AG08396 (cell line): ENCODE measurements at regions not wholly inside any gene's neighbourhood (a gene's known extent, or its start where the extent isn't known, plus 50 kb on each side); places are given as distances from the start of the nearest gene placed in this dataset.
"Not testable (repeated sequence)": the region's sequence is repeated elsewhere in the genome, so short reads cannot be mapped to it uniquely, and the experiment has no call there.

Experiments used
- DNase-seq: peaks from one replicate; pipeline ENCODE4 v3.0.0; 2012; ENCODE audit warnings: low spot score, mixed read lengths

DNA sequence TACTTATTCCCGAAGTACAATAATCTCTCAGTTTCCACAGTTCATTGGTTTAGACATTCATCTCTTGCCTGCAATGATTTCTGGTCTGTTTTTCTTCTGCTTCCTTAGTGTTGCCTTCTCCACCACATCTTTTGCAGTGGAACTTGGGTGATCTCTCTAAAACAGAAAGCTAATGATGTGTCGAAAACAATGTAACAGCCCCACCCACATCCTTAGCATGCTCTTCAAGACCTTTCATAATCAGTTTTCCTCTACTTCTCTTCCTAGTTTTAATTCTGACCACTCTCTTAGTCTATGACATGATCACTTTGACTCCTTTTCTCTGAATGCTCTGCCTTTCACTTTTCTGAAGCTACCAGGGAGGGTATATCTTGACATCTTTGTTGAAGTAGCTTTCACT, 1007.9 kb upstream of the CITED2 start:
- DNase-seq = no peak

DNA sequence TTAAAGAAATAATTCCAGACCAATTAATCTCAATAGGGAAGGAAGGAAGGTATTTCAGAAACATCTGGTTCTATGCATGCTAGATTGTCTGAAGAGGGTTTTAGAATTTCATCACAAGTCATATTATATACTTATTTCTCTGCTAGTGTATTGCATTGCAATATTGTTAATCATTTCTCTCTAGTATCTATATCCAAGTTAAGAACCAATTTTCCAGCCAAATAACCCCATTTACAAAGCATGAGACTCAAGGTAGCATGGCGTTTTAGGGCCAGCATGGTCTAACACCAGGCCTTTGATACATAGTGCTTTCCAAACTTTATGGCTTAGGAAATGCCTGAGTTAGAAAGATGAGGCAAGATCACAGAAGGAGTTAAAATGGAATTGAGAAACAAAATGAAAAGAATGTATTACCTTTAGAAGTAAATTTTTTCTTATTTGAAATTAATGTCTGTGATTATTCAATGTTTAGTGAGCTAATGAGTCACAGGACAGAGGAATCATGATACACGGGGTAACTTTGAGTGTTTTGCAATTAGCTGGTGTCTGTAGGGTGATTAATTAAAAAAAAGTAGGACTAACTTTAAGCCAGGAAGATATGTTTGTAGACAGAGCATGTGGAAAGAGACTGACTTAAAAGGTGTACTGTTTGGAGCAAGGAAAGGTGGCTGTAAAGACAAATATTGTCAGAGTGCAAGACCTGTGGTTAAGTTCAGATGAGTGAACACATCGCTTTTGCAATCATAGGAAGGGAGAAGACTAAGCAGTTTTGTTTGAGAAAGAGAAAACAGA, 1006.2 kb upstream of the CITED2 start:
- DNase-seq = no peak

DNA sequence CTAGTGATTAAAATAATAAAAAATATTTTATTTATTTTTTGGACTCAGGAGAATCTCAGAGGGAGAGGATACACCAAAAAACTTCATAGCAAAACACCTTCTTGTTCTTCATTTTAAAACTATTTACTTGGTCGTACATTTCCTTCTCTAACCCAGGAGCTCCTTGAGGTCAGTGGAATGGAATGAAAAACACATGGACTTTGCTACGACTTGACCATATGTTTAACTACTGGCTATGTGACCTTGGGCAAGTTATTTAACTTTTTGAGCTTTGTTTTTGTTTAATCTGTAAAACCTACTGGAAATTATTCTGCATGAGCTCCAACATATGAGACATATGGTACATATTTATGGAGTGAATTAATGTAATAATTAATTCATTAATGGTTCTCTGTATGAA, 1005.5 kb upstream of the CITED2 start:
- DNase-seq = peak; percentile 42

DNA sequence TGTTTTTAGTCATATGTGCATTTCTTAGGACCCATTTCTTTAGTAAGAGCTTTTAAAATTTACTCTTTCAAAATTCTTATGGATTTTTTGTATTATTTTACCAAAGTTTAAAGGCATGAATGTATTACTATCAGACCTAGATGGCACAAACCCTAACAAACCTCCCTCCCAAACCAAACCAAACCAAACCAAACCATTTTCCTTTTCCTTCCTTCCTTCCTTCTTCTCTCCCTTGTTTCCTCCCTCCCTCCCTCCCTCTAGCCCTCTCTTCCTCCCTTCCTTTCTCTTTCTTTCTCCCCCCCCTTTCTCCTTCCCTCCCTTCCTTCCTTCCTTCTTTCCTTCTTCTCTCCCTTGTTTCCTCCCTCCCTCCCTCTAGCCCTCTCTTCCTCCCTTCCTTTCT, 1001.8 kb upstream of the CITED2 start:
- no peak for DNase-seq

DNA sequence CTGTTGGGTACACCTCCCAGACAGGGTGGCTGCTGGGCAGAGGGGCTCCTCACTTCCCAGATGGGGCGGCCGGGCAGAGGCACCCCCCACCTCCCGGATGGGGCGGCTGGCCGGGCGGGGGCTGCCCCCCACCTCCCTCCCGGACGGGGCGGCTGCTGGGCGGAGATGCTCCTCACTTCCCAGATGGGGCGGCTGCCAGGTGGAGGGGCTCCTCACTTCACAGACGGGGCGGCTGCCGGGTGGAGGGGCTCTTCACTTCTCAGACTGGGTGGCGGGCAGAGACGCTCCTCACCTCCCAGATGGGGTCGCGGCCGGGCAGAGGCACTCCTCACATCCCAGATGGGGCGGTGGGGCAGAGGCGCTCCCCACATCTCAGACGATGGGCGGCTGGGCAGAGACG, 999.3 kb upstream of the CITED2 start:
- DNase-seq = not testable (repeated sequence)

DNA sequence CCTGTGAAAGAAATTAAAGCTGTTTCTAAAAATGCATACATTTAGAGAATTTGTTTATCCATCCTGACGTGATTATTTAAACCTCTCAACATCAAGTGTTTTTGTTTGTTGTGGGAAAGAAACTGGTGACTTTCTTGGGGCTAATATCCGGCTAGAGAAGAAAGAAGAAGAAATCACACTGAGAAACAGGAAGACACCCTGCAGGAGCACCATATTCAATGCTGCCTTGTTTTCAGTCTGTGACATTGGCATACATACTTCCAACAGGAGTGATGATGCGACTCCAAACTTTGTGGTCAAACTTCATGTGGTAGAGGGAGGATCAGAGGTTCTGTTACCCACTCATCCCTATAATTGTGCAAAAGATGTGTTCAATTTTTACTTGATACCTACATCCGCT, 997.6 kb upstream of the CITED2 start:
- DNase-seq = no peak

DNA sequence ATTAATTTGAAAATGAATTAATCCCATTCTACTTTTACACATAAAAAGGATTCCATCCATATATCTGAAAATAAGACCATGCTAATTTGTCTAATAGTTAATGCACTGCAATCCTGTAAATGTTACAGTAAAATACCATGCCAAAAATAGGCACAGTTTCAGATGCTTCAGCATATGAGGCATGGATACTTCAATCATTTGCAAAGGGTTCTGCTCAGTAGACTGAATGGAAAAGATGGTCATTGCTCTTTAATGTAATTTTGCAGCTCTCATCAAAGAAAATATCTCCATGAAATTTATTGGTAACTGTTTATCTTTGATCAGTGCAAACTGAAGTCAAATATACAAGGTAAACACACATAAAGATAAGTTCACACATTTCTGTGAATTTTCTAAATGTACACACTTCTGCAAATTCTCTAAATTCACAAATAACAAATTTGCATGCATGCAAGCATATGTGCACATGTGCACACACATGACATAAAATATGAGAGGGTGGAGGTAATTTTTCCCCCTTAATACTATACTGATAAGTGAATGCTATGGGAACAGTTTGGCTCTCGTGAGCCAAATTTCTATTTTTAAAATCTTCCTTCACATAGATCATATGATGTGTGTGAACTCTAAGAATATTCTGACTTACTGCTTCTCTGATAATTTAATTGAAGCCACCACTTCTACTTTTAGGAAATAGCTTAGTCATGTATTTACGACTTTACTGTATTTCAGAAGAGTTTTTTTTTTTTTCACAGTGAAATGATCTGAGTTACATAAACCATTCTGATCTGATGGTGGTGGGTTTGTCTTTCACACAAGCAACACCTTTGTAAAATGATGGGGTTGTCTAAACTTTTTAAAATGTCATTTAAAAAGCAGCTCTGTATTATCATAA, 996.8 kb upstream of the CITED2 start:
- no peak for DNase-seq

DNA sequence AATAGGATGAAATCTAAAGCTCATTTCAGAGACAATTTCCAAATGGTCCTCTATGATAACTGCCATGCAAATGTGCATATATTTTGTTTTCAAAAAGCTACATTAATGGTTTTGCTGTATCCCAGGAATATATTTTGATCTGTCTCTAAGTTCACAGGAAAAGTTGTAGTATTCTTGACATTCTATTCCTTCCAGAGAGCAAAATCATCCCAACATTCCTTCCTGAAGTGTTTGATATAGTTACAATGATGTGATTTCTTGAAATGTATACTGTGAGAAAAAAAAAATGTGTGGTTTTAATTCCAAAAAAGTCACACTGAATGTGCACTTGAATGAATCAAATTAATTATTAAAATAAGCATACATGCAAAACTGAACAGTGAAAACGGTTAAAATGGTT, 996.0 kb upstream of the CITED2 start:
- no peak for DNase-seq

DNA sequence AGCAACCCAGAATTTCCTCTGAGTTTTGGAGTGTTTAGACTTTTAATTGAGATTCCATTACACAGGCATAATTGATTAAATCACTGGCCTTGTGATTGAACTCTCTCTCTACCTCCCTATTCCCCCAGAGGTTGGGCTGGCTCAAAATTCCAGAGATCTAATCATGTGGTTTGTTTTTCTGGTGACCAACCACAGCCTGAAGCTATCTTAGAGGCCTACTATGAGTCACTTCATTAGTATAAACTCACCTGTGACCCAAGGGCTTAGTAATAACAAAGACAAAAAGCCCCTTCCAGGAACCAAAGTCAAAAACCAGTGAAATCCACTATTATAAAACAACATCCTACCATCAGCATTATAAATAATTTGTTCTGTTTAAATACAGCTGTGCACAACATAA, 992.5 kb upstream of the CITED2 start:
- peak; percentile 47 for DNase-seq

DNA sequence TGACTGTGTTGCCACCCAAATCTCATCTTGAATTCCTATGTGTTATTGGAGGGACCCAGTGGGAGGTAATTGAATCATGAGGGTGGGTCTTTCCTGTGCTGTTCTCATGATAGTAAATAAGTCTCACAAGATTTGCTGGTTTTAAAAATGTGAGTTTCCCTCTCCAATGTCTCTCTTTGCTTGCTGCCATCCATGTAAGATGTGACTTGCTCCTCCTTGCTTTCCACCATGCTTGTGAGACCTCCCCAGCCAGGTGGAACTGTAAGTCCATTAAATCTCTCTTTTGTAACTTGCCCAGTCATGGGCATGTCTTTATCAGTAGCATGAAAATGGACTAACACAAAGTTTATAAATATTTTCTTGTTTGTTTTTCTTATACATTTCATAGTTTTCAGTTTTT, 990.5 kb upstream of the CITED2 start:
- no peak for DNase-seq

DNA sequence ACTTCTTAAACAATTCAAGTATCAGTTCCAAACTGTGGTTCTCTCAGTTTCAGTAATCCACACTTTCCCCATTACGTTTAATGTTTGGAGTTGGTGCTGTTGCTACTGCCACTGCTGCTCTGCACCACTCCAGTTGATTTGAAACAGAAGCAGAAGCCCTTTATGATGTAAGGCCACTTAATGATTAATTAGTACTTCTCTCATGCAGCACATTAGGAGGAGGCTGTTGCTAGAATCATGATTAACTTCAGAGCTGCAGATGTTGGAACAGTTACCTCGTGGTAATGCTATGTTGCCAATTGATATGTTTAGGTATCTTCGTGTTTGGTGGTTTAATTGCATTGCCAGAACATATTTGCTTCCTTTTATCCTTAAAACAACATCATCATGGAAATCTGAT, 986.2 kb upstream of the CITED2 start:
- DNase-seq = no peak

DNA sequence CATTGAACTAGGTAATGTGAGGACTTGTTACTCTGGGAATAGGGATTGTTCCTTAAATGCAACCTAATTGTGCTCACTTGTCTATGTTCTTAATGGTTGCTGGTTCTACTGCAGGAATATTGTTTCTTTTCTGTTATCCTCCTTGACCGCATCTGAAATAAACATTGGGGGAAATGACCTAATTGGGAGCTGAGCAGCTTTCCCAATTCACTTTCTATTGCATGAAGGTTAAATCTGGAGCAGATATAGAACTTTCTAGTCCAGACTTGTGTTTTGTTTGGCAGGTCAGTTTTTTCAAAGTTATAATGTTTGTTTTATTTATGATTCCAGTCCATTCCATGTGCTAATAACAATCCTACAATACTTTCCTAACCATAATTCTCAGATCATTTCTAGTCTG, 981.0 kb upstream of the CITED2 start:
- DNase-seq = no peak

DNA sequence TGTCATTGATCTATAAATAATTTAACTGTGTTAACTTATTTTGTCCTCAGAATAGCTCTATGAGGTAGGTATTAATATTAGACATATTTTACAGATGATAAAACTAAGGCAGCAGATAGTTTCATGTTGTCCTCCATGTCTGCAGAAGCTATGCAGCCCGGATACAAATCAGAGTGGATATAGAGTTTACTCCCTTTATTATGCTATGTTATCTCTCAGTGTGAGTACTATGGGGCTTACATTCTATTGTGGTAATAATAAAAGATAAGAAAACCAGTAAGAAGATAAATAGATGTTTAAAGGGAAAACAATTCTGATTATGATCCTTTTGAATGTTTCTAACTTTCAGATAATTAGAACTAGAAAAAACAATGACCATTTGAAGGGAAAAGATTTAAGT, 979.8 kb upstream of the CITED2 start:
- DNase-seq = no peak

DNA sequence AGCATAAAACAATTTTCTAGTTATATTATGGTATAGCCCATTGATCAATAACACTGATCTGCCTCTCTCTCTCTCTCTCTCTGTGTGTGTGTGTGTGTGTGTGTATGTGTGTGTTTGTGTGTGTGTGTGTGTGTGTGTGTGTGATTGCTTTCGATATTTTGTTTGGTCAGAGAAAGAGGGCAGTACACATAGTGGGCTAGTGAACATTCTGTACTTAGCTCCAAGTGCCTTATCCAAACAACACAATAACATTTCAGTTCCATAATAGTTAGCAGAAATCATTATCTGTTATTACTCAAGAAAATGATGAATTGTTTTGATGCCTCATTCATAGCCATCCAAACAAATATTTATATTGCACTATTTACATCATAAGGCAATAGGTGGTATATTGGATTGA, 979.1 kb upstream of the CITED2 start:
- no peak for DNase-seq

DNA sequence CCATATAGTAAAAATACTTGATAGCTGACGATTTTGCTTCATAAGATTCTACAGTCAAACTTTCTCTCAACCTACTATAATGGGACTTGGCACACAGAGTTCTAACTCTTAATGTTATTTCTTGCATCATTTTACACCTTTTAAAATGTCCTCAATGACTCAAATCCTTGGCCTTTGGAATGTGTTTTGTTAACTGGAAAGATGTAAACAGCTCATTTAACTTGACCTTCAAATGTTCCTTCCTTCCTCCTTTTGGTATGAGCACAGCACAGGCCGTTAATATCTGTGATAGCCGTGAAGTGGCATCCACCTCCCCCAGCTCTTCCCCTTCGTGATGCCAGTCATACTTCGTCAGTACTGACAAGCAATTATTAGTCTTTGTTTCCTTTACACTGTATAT, 972.0 kb upstream of the CITED2 start:
- no peak for DNase-seq

DNA sequence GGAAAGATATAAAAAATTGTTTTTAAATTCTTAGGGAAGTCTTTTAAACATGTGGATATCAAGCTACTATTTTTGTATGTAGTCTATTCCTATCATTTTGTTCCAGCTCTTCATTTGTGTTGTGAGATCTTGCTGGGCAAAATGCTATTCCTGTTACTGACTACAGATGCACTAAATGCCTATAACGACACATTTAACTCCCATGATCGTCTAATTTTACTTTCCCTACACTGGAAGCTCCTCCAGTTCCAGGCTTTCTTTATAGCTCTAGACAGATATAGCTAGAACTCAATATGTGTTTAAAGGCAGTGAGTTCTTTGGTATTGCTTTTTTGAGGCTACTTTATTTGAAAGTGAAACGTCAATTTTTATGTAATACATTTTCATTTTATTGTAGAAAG, 971.5 kb upstream of the CITED2 start:
- DNase-seq = no peak

DNA sequence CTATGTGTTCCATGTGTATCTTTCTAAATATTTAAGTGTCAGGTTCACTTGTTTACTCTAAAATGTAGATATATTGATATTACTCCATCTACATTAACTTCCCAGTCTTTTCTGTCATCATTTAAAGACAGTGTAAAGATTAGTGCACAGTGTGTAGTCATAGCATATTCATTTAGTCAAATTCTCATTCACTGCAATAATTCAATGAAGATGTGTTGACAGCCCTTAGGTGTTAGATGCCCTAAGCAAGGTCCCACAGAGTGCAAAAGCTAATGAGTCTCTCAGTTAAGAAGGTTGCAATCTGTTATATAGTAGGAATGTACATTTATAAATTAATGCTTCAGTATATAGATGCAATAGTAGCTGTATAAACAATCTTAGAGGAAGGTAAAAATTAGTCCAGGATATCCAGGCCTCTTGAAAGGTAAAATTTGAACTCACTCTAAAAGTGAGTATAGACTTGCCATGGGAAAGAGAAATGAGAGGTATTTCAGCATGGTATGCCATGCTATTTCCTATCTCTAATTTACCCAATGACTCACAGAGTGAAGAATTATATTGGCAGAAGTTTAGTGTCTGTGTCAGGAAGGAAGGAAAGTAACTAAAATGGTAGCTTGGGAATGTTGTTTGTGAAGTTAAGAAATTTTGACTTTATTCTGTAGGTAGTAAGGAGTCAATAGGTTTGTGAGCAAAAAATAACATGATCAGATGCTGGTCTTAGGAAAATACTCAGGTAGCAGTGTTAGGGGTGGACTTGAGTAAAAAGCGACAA, 969.9 kb upstream of the CITED2 start:
- DNase-seq = peak; percentile 8

DNA sequence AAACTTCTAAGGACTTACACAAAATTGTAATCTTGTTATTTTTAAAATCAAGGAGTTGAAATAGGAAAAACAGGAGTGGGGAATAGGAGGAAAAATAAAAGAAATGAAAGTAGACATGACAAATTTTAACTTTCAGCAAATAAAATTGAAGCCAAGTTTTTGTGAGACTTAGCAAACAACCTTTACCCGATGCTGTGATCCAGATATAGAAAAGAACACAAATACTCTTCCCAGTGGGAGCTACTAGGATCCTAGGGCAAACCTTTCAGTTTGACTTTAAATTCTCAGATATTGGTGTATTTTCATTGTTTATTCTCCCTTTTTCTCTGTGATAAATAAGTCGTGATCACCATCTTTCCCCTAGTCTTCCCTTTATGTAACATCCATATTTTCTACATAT, 968.7 kb upstream of the CITED2 start:
- DNase-seq = no peak

DNA sequence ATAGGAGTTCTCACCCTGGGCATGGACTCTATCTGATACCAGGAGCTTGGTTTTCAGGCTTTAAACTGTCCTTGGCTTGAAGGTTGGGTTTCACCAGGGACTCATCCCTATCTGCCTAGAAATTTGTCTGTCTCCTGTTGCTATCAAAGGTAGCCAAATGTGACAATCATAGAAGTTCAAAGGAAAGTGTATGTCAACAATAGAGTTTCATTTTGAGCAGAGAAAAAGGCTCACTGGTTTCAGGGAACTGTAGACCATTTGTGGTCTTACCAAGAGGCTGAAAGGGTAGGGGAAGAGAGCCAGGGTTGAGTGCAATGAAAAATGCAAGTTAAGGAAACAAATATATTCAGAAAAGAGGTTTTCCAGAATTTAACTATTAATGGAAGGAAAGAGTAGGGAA, 966.8 kb upstream of the CITED2 start:
- DNase-seq = no peak

DNA sequence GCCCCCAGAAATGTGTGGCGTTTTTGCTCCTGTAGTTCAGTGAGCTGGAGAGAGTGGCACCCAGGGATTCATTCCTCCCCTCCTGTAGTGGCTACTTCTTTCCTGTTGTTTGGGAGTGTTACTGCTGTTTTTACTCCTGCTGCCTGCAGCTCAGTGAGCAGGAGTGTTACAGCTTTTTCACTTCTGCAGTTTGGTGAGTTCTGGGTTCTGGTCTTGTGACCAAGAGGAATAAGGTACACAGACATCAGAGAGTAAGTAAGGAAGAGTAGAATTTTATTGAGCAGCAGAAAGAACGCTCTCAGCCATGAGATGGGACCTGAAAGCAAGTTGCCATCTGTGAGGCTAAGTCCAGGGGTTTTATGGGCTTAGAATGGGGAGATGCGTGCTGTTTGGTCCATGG, 966.3 kb upstream of the CITED2 start:
- no peak for DNase-seq

DNA sequence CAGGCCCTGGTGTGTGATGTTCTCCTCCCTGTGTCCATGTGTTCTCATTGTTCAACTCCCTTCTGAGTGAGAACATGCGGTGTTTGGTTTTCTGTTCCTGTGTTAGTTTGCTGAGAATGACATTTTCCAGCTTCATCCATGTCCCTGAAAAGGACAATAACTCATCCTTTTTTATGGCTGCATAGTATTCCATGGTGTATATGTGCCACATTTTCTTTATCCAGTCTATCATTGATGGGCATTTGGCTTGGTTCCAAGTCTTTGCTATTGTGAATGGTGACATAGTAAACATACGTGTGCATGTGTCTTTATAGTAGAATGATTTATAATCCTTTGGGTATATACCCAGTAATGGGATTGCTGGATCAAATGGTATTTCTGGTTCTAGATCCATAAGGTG, 964.6 kb upstream of the CITED2 start:
- DNase-seq = not testable (repeated sequence)

DNA sequence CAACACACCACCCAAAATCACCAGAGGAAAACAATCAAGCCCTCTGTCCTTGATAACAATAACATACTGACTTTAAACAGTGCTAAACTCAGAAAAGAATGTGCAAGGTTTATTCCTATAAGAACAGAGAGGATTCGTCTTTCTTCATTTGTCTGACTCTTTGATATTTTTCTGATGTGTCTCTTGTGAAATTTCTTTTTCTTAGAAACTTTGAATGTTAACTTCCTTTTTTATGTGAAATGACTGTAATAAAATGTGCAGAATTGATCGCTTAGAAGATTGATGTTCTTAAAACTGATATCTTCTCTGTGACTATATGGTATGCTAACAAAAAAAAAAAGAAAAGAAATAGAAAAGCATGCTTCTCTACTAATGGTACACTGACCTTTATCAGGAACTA, 947.4 kb upstream of the CITED2 start:
- DNase-seq = no peak
